ENCODE measurements at regions not wholly inside any gene's neighbourhood (a gene's known extent, or its start where the extent isn't known, plus 50 kb on each side); places are given as distances from the start of the nearest gene placed in this dataset.

GRCh38 chr2:167551416-167551815, 663.1 kb downstream of the XIRP2 start:
- POLR2A ChIA-PET, result no interaction called here
- CTCF ChIA-PET, result no interaction called here
- TF ChIP-seq FOXK2 (IDR thresholded peaks at IDR 0.05) (no peak), ZNF384 (IDR thresholded peaks at IDR 0.05) (no peak), PKNOX1 (IDR thresholded peaks at IDR 0.05) (no peak), L3MBTL2 (conservative IDR thresholded peaks at IDR 0.05) (no peak), TARDBP (IDR thresholded peaks at IDR 0.05) (no peak), SP1 (IDR thresholded peaks at IDR 0.05) (no peak), NFRKB (IDR thresholded peaks at IDR 0.05) (no peak), FOXA1 (IDR thresholded peaks at IDR 0.05) (no peak), ELF4 (IDR thresholded peaks at IDR 0.05) (no peak), CTBP1 (IDR thresholded peaks at IDR 0.05; ENCODE audit: borderline replicate concordance) (no peak), SUZ12 (IDR thresholded peaks at IDR 0.05) (no peak), FOXM1 (IDR thresholded peaks at IDR 0.05; ENCODE audit: borderline replicate concordance) (no peak)
- no peak for DNase-seq (ENCODE audit: extremely low spot score)

- peak; percentile 8 for DNase-seq (ENCODE audit: extremely low spot score)
- CTCF ChIA-PET, result no interaction called here
- POLR2A ChIA-PET, result no interaction called here
Observed at GRCh38 chr2:167550448-167550847, 662.2 kb downstream of the XIRP2 start.

GRCh38 chr2:167548396-167548795, 660.1 kb downstream of the XIRP2 start:
- DNase-seq (ENCODE audit: extremely low spot score), result no peak
- ChIA-PET POLR2A (no interaction called here), CTCF (no interaction called here)
- no peak for TF ChIP-seq SP1 (IDR thresholded peaks at IDR 0.05)
- TF ChIP-seq ELF4 (IDR thresholded peaks at IDR 0.05), result no peak
- no peak for TF ChIP-seq ARNT (IDR thresholded peaks at IDR 0.05)

More at GRCh38 chr2:167550448-167550847, 662.2 kb downstream of the XIRP2 start:
- TF ChIP-seq TARDBP (IDR thresholded peaks at IDR 0.05) (no peak), BHLHE40 (IDR thresholded peaks at IDR 0.05; ENCODE audit: borderline replicate concordance) (no peak), ZNF384 (IDR thresholded peaks at IDR 0.05) (no peak), FOXA1 (IDR thresholded peaks at IDR 0.05) (no peak), ARNT (IDR thresholded peaks at IDR 0.05) (no peak), LEF1 (IDR thresholded peaks at IDR 0.05; ENCODE audit: borderline replicate concordance) (no peak), L3MBTL2 (conservative IDR thresholded peaks at IDR 0.05) (no peak), NFRKB (IDR thresholded peaks at IDR 0.05) (no peak), SP1 (IDR thresholded peaks at IDR 0.05) (no peak), CTBP1 (IDR thresholded peaks at IDR 0.05; ENCODE audit: borderline replicate concordance) (no peak), HDGF (IDR thresholded peaks at IDR 0.05; ENCODE audit: borderline replicate concordance) (no peak), ELF4 (IDR thresholded peaks at IDR 0.05) (no peak), FOXM1 (IDR thresholded peaks at IDR 0.05; ENCODE audit: borderline replicate concordance) (no peak)

GRCh38 chr2:167544602-167545001, 656.3 kb downstream of the XIRP2 start:
- TF ChIP-seq SP1 (IDR thresholded peaks at IDR 0.05) (no peak), FOXA1 (IDR thresholded peaks at IDR 0.05) (no peak), FOXK2 (IDR thresholded peaks at IDR 0.05) (no peak), NFRKB (IDR thresholded peaks at IDR 0.05) (no peak), SUZ12 (IDR thresholded peaks at IDR 0.05) (no peak), TARDBP (IDR thresholded peaks at IDR 0.05) (no peak), ARNT (IDR thresholded peaks at IDR 0.05) (no peak), CTBP1 (IDR thresholded peaks at IDR 0.05; ENCODE audit: borderline replicate concordance) (no peak), LEF1 (IDR thresholded peaks at IDR 0.05; ENCODE audit: borderline replicate concordance) (no peak), ELF4 (IDR thresholded peaks at IDR 0.05) (no peak), HDGF (IDR thresholded peaks at IDR 0.05; ENCODE audit: borderline replicate concordance) (no peak), L3MBTL2 (conservative IDR thresholded peaks at IDR 0.05) (no peak), BHLHE40 (IDR thresholded peaks at IDR 0.05; ENCODE audit: borderline replicate concordance) (no peak), FOXM1 (IDR thresholded peaks at IDR 0.05; ENCODE audit: borderline replicate concordance) (no peak), ZNF384 (IDR thresholded peaks at IDR 0.05) (no peak), PKNOX1 (IDR thresholded peaks at IDR 0.05) (no peak)
- POLR2A ChIA-PET, result no interaction called here
- CTCF ChIA-PET, result no interaction called here
- DNase-seq (ENCODE audit: extremely low spot score), result no peak

GRCh38 chr2:167543721-167544120, 655.4 kb downstream of the XIRP2 start:
- no peak for DNase-seq (ENCODE audit: extremely low spot score)
- TF ChIP-seq ARNT (IDR thresholded peaks at IDR 0.05) (no peak), SP1 (IDR thresholded peaks at IDR 0.05) (no peak), SUZ12 (IDR thresholded peaks at IDR 0.05) (no peak)
- POLR2A ChIA-PET, result no interaction called here
- CTCF ChIA-PET, result no interaction called here

- ChIA-PET CTCF (no interaction called here), POLR2A (no interaction called here)
- TF ChIP-seq TARDBP (IDR thresholded peaks at IDR 0.05) (no peak), HDGF (IDR thresholded peaks at IDR 0.05; ENCODE audit: borderline replicate concordance) (no peak), ARNT (IDR thresholded peaks at IDR 0.05) (no peak), SP1 (IDR thresholded peaks at IDR 0.05) (no peak), ZNF384 (IDR thresholded peaks at IDR 0.05) (no peak), NFRKB (IDR thresholded peaks at IDR 0.05) (no peak), ELF4 (IDR thresholded peaks at IDR 0.05) (no peak), SUZ12 (IDR thresholded peaks at IDR 0.05) (no peak), PKNOX1 (IDR thresholded peaks at IDR 0.05) (no peak), L3MBTL2 (conservative IDR thresholded peaks at IDR 0.05) (no peak)
- no peak for DNase-seq (ENCODE audit: extremely low spot score)
Observed at GRCh38 chr2:167537743-167538142, 649.5 kb downstream of the XIRP2 start.

- CTCF ChIA-PET, result no interaction called here
- TF ChIP-seq FOXA1 (IDR thresholded peaks at IDR 0.05) (no peak), HDGF (IDR thresholded peaks at IDR 0.05; ENCODE audit: borderline replicate concordance) (no peak), ZNF384 (IDR thresholded peaks at IDR 0.05) (no peak)
- POLR2A ChIA-PET, result interaction anchor here (0.6 kb wide), 1 partner anchor 281 kb away, joined by 3 read pairs; no protein-coding TSS in a partner anchor
- no peak for DNase-seq (ENCODE audit: extremely low spot score)
Observed at GRCh38 chr2:167534443-167534842, 646.2 kb downstream of the XIRP2 start.
